GM20000 (cell line): ENCODE measurements at regions not wholly inside any gene's neighbourhood (a gene's known extent, or its start where the extent isn't known, plus 50 kb on each side); places are given as distances from the start of the nearest gene placed in this dataset.

ENCODE experiments used
- DNase-seq: peaks from one replicate; pipeline ENCODE4 v3.0.0; 2012; ENCODE audit warnings: low spot score
- CTCF ChIP-seq: IDR thresholded peaks from 2 replicates; pipeline ENCODE4 v1.5.1; 2012; ENCODE audit warnings: mild to moderate bottlenecking, control low read depth; ENCODE audit errors: extremely low read depth, missing control alignments

- TF ChIP-seq CTCF, result no peak
- no peak for DNase-seq
Observed at GRCh38 chr2:11055679-11056215, 99.5 kb upstream of the SLC66A3 start.

DNA sequence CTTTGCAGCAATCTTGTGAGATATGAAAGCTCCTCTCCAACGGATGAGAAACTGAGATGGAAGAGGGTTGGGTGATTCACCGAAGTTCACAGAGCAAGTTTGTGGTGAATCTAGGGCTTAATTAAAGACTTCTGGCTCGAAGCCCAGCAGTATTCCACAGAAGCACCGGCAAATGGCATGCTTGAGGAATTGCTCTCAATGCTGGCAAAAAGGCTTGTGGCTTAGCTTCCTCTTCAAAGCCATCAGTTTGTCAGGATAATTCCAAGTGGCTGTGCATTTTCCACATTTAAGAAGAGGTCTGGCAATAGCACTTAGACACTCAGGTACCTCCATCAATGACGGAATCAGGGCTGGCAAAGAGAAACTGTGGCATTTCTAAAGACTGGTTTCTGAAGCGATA lies 98.7 kb upstream of the SLC66A3 start:
- no peak for TF ChIP-seq CTCF
- DNase-seq, result no peak

- TF ChIP-seq CTCF, result no peak
- DNase-seq, result no peak
Observed at GRCh38 chr2:11057031-11057430, 98.2 kb upstream of the SLC66A3 start.

GRCh38 chr2:11058129-11058528 lies 97.1 kb upstream of the SLC66A3 start:
- no peak for DNase-seq
- TF ChIP-seq CTCF, result no peak

- DNase-seq, result no peak
- TF ChIP-seq CTCF, result no peak
Observed at GRCh38 chr2:11060376-11061169, 94.7 kb upstream of the SLC66A3 start.

DNA sequence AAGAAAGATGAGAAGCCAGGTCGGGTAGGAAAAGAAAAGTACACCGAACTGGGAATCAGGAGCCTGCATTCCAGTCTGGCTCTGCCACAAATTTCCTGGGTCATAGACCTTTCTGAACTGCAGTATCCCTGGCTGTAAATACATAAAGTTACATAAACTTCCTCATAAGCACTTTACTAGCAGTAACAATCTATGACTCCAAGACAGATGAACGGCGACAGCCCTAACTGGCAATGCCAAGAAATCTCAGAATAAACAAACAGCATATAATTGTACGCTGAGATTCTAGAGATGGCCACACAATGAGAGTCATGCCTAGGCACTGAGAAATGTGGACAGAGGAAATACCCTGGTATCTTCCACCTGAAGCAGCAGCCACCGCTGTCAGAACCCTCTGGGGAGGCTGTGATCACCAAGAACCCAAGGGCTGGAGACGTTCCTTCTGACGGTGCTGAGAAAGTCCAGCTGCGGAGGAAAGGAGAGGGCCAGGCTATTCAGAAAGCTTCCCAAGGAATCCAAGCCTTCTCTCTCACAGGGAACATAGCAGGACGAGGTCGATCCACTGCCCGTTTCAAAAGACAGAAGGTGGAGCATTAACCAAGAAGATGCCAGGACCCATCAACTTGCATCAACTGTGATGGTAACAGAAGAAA lies 89.3 kb upstream of the SLC66A3 start:
- no peak for TF ChIP-seq CTCF
- DNase-seq, result no peak
